Esophagus muscularis mucosa (tissue), 4 donors: ENCODE measurements at regions not wholly inside any gene's neighbourhood (a gene's known extent, or its start where the extent isn't known, plus 50 kb on each side); places are given as distances from the start of the nearest gene placed in this dataset.

Experiments used
- DNase-seq: peaks from one replicate; pipeline ENCODE4 v3.0.0-alpha.2; 2017; ENCODE audit errors: extremely low spot score
- H3K27ac ChIP-seq, 4 donors: fragments of 200-600 bp; sonication (generic); replicated peaks in 1 of 4; 1 replicate in 3 of 4; 2 replicates in 1 of 4; pipeline ENCODE4 v1.5.1; 2016 to 2019; ENCODE audit warnings: mild to moderate bottlenecking in 1 of 4
- H3K27me3 ChIP-seq, 4 donors: fragments of 200-600 bp; sonication (generic); one replicate each; pipeline versions ENCODE4 v1.5.1 to v1.6.0; 2016 to 2019
- H3K36me3 ChIP-seq, 4 donors: fragments of 200-600 bp; sonication (generic); one replicate each; pipeline ENCODE4 v1.5.1; 2016 to 2019
- H3K4me1 ChIP-seq, 4 donors: fragments of 200-600 bp; sonication (generic); one replicate each; pipeline ENCODE4 v1.5.1; 2016 to 2019
- H3K4me3 ChIP-seq, 4 donors: fragments of 200-600 bp; sonication (generic); 1 replicate in 2 of 4; 2 replicates in 2 of 4; pipeline ENCODE4 v1.5.1; 2016 to 2019; ENCODE audit warnings: mild to moderate bottlenecking in 4 of 4, moderate library complexity in 1 of 4
- H3K9me3 ChIP-seq, 4 donors: fragments of 200-600 bp; sonication (generic); 1 replicate in 3 of 4; 2 replicates in 1 of 4; pipeline ENCODE4 v1.5.1; 2016 to 2019
- EP300 ChIP-seq: sonication (generic); formaldehyde crosslinking; IDR thresholded peaks from one replicate; pipeline ENCODE4 v1.6.1; 2017; ENCODE audit warnings: antibody characterized with exemption
- POLR2A ChIP-seq: fragments of 450-650 bp; IDR thresholded peaks from one replicate; pipeline ENCODE4 v1.6.1; 2017; ENCODE audit warnings: antibody characterized with exemption, moderate library complexity, mild to moderate bottlenecking, low read depth
- POLR2AphosphoS5 ChIP-seq, 2 donors: sonication (generic); formaldehyde crosslinking; IDR thresholded peaks; one replicate each; pipeline ENCODE4 v1.6.1; 2017; ENCODE audit warnings: antibody characterized with exemption in 2 of 2
- WGBS: methylation state at CpG from one replicate; pipeline ENCODE4 v1.1.5; 2018; 5-methylcytosine and 5-hydroxymethylcytosine counted together
- intact Hi-C: fragments of 100-400 bp; cut with DNase I; formaldehyde crosslinking; loops from one replicate; pipeline ENCODE4 v1.15.1; 2023
- TF ChIP-seq, protein P1 (sequence below), 3 experiments: fragments of 200-600 bp in 2 of 3; fragments of 450-650 bp in 1 of 3; sonication (generic) in 2 of 3; IDR thresholded peaks; one replicate each; pipeline ENCODE4 v1.5.1; 2017 to 2019; ENCODE audit warnings: antibody characterized with exemption in 3 of 3, mild to moderate bottlenecking in 2 of 3, moderate library complexity in 1 of 3

DNA sequence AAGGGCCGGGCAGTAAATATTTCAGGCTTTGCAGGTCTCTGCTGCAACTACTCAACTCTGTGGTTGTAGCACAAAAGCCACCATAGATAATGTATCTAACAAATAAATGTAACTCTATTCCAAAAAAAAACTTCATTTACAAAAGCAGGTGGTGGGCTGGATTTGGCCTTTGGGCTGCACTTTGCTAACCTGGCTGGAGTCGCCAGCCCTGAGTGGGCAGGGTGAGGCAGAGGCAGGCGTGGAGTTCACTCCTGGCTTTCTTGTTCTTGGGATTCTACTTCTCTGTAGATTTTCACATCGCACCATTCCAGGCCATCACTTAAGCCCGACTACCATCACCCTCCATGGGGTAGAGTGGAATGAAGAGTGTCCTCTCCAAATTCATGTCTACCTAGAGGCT, 367.6 kb upstream of the MGMT start:
- intact Hi-C loops, result no loop called here

DNA sequence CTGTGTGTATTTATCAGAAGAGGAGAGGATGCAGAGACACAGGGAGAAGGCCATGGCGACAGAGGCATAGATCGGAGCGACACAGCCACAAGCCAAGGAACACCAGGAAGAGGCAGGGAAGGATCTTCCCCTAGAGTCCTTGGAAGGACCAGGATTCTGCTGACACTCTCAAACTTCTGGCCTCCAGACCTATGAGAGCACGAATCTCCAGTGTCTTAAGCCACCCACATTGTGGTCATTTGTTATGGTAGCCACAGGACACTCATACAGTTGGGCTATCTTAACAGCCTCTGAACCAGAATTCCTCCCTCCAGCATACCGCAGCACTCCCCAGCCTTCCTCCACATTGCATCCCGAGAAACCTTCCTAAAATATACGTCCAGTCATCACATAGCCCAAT, 367.0 kb upstream of the MGMT start:
- intact Hi-C loops, result no loop called here

More for the DNA sequence above, 367.6 kb upstream of the MGMT start:
- H3K27me3 ChIP-seq, result no peaks in the 10 kb centered on the region
- no peaks in the 10 kb centered on the region for H3K36me3 ChIP-seq
- peaks cover 14 to 31% (median 26%) of the 10 kb centered on the region in 4 donors for H3K4me1 ChIP-seq
- no peak for DNase-seq
- no peak overlapping the region for H3K4me3 ChIP-seq
- TF ChIP-seq, protein P1, sequence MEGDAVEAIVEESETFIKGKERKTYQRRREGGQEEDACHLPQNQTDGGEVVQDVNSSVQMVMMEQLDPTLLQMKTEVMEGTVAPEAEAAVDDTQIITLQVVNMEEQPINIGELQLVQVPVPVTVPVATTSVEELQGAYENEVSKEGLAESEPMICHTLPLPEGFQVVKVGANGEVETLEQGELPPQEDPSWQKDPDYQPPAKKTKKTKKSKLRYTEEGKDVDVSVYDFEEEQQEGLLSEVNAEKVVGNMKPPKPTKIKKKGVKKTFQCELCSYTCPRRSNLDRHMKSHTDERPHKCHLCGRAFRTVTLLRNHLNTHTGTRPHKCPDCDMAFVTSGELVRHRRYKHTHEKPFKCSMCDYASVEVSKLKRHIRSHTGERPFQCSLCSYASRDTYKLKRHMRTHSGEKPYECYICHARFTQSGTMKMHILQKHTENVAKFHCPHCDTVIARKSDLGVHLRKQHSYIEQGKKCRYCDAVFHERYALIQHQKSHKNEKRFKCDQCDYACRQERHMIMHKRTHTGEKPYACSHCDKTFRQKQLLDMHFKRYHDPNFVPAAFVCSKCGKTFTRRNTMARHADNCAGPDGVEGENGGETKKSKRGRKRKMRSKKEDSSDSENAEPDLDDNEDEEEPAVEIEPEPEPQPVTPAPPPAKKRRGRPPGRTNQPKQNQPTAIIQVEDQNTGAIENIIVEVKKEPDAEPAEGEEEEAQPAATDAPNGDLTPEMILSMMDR (IDR thresholded peaks at IDR 0.05), result no peak
- TF ChIP-seq POLR2AphosphoS5 (IDR thresholded peaks at IDR 0.05) (no peak), POLR2A (no peak), EP300 (no peak)
- no peaks in the 10 kb centered on the region for H3K9me3 ChIP-seq
- 96% methylated on average over 5 of the region's 5 CpGs for WGBS
- no peak overlapping the region for H3K27ac ChIP-seq

DNA sequence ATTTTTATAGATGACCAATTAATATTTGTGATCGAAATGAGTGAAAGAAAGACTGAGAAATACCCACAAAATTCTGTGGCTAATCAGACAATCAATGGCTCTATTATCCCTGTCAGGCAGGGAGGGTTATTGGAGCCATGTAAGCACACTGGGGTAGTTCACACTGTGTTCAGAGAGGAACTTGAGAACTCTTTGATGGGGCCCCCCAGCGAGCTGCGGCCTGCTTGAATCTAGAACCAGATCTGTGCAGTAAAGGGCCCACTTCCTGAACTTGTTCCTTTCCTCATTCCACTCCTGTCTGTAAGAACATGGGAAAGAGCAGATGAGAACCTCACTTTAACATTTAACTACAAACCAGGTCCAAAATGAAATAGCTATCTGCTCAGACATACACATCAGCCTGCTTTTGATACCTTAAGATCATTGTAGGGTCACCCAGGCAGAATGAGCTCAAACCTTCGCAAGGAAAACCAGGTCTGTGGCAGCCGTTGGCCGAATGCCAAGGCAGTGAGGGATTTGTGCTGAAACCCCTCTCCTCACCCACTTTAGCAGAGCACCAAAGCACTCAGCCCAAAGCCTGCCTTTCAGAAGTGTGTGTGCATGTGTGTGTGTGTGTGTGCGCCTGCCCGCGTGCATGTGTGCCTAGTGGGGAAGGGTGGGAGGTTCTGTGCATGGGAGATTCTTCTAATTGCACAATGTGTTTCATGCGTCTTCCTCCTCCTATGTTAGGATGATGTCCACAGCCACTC, 365.6 kb upstream of the MGMT start:
- H3K9me3 ChIP-seq, result no peaks in the 10 kb centered on the region
- no peaks in the 10 kb centered on the region for H3K27me3 ChIP-seq
- peak; percentile 89 for DNase-seq
- H3K36me3 ChIP-seq, result no peaks in the 10 kb centered on the region
- H3K4me3 ChIP-seq, result no peak overlapping the region
- intact Hi-C loops, result no loop called here
- TF ChIP-seq EP300 (no peak), POLR2AphosphoS5 (IDR thresholded peaks at IDR 0.05) (no peak), POLR2A (no peak)
- TF ChIP-seq, protein P1 (IDR thresholded peaks at IDR 0.05), result no peak
- no peak overlapping the region for H3K27ac ChIP-seq
- H3K4me1 ChIP-seq, result peaks cover 8 to 21% (median 13%) of the 10 kb centered on the region in 4 donors
- WGBS, result 78% methylated on average over 5 of the region's 10 CpGs

More for the DNA sequence above, 367.0 kb upstream of the MGMT start:
- H3K4me3 ChIP-seq, result no peak overlapping the region
- H3K4me1 ChIP-seq, result peaks cover 14 to 27% (median 26%) of the 10 kb centered on the region in 4 donors
- H3K9me3 ChIP-seq, result no peaks in the 10 kb centered on the region
- DNase-seq, result peak; percentile 55
- H3K27ac ChIP-seq, result no peak overlapping the region
- H3K36me3 ChIP-seq, result no peaks in the 10 kb centered on the region
- no peaks in the 10 kb centered on the region for H3K27me3 ChIP-seq
- TF ChIP-seq POLR2A (no peak), EP300 (no peak), POLR2AphosphoS5 (IDR thresholded peaks at IDR 0.05) (no peak)
- TF ChIP-seq, protein P1 (IDR thresholded peaks at IDR 0.05), result no peak
- 98% methylated on average over 7 of the region's 7 CpGs for WGBS

DNA sequence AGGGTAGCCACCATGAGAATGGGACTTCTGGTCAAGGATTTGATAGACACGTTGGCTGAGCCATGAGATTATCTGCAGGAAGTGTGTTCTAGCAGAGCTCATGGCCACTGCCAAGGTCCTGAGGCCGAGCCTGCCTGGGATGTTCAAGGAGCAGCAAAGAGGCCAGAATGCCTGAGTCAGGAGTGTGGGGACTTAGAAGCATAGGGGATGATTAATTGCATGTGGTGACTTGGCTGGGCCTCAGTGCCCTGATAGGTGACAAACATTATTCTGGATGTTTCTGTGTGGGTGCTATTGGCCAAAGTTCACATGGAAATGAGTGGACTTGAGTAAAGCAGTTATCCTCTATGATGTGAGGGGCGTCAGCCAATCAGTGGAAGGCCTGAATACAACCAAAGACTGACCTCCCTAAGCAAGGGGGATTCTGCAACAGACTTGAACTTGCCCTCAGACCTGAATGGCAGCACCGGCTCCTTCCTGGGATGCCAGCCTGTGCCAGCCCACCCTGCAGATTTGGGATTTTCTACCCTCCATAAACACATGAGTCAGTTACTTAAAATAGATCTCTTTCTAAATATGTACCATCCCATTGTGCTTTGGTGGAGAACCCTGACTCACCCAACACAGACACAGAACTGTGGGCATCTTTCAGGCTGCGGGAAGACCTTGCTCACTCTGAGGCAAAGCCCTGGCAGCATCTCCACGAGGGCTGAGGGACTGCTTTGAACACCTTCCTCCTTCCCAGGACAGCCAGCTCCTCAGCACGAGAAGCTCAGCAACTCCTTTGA, 363.9 kb upstream of the MGMT start:
- H3K4me1 ChIP-seq, result peaks cover 0 to 9% (median 5%) of the 10 kb centered on the region in 4 donors
- intact Hi-C loops, result no loop called here

More for the DNA sequence above, 363.9 kb upstream of the MGMT start:
- TF ChIP-seq, protein P1 (IDR thresholded peaks at IDR 0.05), result no peak
- no peak for TF ChIP-seq EP300
- no peak for TF ChIP-seq POLR2A
- TF ChIP-seq POLR2AphosphoS5 (IDR thresholded peaks at IDR 0.05), result no peak
- 62% methylated on average over 7 of the region's 7 CpGs for WGBS
- Histone ChIP-seq H3K27me3 (no peaks in the 10 kb centered on the region), H3K4me3 (no peak overlapping the region), H3K9me3 (no peaks in the 10 kb centered on the region), H3K27ac (no peak overlapping the region), H3K36me3 (no peaks in the 10 kb centered on the region)
- peak; percentile 80 for DNase-seq
